NT2/D1 (cell line): ENCODE measurements at regions not wholly inside any gene's neighbourhood (a gene's known extent, or its start where the extent isn't known, plus 50 kb on each side); places are given as distances from the start of the nearest gene placed in this dataset.

Experiments
- SUZ12 ChIP-seq: IDR thresholded peaks from 2 replicates; pipeline ENCODE4 v1.6.1; 2011; ENCODE audit not compliant: insufficient read length, insufficient read depth; ENCODE audit errors: extremely low read depth
- YY1 ChIP-seq: IDR thresholded peaks from 2 replicates; pipeline ENCODE4 v1.6.1; 2011; ENCODE audit not compliant: insufficient read length, insufficient read depth
- ZNF274 ChIP-seq: IDR thresholded peaks from 2 replicates; pipeline ENCODE4 v1.6.1; 2011; ENCODE audit warnings: mild to moderate bottlenecking, low read depth, low read length

GRCh38 chr5:2511706-2512105, 239.8 kb downstream of the IRX2 start:
- TF ChIP-seq YY1, result no peak
- TF ChIP-seq ZNF274, result no peak
- no peak for TF ChIP-seq SUZ12
